Peyer's patch (tissue), 4 donors: ENCODE measurements at regions not wholly inside any gene's neighbourhood (a gene's known extent, or its start where the extent isn't known, plus 50 kb on each side); places are given as distances from the start of the nearest gene placed in this dataset.

ENCODE experiments used
- CTCF ChIP-seq, 6 experiments: fragments of 450-650 bp in 4 of 6; fragments of 200-600 bp in 2 of 6; sonication (generic) in 1 of 6; IDR thresholded peaks; one replicate each; pipeline ENCODE4 v1.5.1; 2017 to 2019; ENCODE audit warnings: antibody characterized with exemption in 6 of 6, mild to moderate bottlenecking in 3 of 6, moderate library complexity in 1 of 6
- POLR2A ChIP-seq, 2 donors: fragments of 450-650 bp; IDR thresholded peaks; one replicate each; pipeline ENCODE4 v1.5.1; 2017; ENCODE audit warnings: antibody characterized with exemption in 2 of 2, mild to moderate bottlenecking in 2 of 2, moderate library complexity in 2 of 2

- no peak for TF ChIP-seq CTCF (IDR thresholded peaks at IDR 0.05)
- TF ChIP-seq POLR2A (IDR thresholded peaks at IDR 0.05): no peak
Measured at GRCh38 chr15:47300596-47300995, 416.7 kb upstream of the SEMA6D start.
